ENCODE measurements at regions not wholly inside any gene's neighbourhood (a gene's known extent, or its start where the extent isn't known, plus 50 kb on each side); places are given as distances from the start of the nearest gene placed in this dataset.

DNA sequence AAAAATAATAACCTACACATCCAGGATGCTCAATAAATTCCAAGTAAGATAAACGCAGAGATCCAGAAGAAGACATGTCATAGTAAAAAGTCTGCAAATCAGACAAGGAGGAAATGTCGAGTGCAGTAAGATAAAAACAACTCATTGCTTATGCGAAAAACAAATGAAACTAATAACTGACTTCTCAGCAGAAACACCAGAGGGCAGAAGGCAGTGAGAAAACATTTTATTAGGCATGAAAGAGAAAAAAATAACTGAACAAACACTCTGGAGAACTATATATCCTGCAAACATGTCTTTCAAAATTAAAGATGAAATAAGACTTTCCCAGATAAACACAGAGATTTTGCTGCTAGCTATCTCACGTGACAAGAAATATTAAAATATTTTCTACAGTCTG is 201.3 kb upstream of the CTSO start:
- Histone ChIP-seq H3K4me2 (no peak overlapping the region), H3K79me2 (replicated peaks; ENCODE audit: insufficient read depth) (no peaks in the 10 kb centered on the region), H3K4me3 (no peak overlapping the region), H2AFZ (no peak overlapping the region), H3K4me1 (ENCODE audit: insufficient read depth) (no peaks in the 10 kb centered on the region), H3F3A (replicated peaks; ENCODE audit: low read depth) (no peaks in the 10 kb centered on the region), H3K9me2 (ENCODE audit: insufficient read depth) (peaks cover 5% of the 10 kb centered on the region; the same call in 1 of the 2 replicates), H3K27me3 (ENCODE audit: insufficient read depth) (no peaks in the 10 kb centered on the region), H3K36me3 (ENCODE audit: insufficient read depth) (no peaks in the 10 kb centered on the region), H4K20me1 (replicated peaks; ENCODE audit: insufficient read depth) (no peaks in the 10 kb centered on the region), H3K27ac (ENCODE audit: low read depth) (no peak overlapping the region)
- Mint-ChIP-seq H3K36me3 (ENCODE audit: low read depth) (no peaks in the 10 kb centered on the region), H3K4me3 (no peak overlapping the region), H3K9me3 (no peaks in the 10 kb centered on the region), H3K27ac (no peak overlapping the region), H3K27me3 (ENCODE audit: insufficient read depth, low read depth, poor library complexity) (no peaks in the 10 kb centered on the region), H3K4me1 (0 out of 3 replicates have a peak, but pooled peaks cover 3% of the 10 kb centered on the region)
- TF ChIP-seq EZH2 (IDR thresholded peaks at IDR 0.05; ENCODE audit: low read depth, unreplicated experiment) (no peak), STAT1 (IDR thresholded peaks at IDR 0.05; ENCODE audit: unreplicated experiment) (no peak), CREB1 (CRISPR knock-in tag; IDR thresholded peaks at IDR 0.05; ENCODE audit: low read depth) (no peak), NANOG (IDR thresholded peaks at IDR 0.05; ENCODE audit: borderline replicate concordance) (no peak), JUNB (IDR thresholded peaks at IDR 0.05; ENCODE audit: unreplicated experiment) (no peak), ZNF114 (CRISPR knock-in tag; IDR thresholded peaks at IDR 0.05) (no peak)
- TF ChIP-seq, protein P1, sequence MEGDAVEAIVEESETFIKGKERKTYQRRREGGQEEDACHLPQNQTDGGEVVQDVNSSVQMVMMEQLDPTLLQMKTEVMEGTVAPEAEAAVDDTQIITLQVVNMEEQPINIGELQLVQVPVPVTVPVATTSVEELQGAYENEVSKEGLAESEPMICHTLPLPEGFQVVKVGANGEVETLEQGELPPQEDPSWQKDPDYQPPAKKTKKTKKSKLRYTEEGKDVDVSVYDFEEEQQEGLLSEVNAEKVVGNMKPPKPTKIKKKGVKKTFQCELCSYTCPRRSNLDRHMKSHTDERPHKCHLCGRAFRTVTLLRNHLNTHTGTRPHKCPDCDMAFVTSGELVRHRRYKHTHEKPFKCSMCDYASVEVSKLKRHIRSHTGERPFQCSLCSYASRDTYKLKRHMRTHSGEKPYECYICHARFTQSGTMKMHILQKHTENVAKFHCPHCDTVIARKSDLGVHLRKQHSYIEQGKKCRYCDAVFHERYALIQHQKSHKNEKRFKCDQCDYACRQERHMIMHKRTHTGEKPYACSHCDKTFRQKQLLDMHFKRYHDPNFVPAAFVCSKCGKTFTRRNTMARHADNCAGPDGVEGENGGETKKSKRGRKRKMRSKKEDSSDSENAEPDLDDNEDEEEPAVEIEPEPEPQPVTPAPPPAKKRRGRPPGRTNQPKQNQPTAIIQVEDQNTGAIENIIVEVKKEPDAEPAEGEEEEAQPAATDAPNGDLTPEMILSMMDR (conservative IDR thresholded peaks at IDR 0.05; ENCODE audit: low read depth in 2 of 2) = peak in 1 of 2 experiments; percentile 20; a peak in 1 of 4 replicates
- no peak for DNase-seq (ENCODE audit: low spot score)
- no peak for ATAC-seq

DNA sequence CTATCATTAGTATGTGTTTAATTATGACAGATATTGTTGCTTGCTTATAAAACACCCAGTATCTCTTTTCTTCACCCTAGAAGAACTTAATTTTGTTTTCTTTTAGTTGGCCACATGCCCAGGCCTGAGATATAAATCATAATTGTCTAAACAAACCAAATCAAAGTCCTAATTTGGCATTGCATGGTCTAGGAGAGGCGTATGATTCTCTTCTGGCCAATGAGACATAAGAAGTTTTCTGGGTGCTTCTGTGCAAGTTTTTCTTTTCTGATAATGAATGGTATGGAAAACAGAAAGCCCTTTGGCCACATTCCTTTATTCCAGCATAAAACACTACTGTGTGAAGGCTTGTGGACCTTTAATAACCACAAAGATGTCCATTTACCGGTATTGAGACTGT is 192.9 kb upstream of the CTSO start:
- Histone ChIP-seq H3K79me2 (replicated peaks; ENCODE audit: insufficient read depth) (no peaks in the 10 kb centered on the region), H3F3A (replicated peaks; ENCODE audit: low read depth) (no peaks in the 10 kb centered on the region), H3K4me1 (ENCODE audit: insufficient read depth) (no peaks in the 10 kb centered on the region), H3K27ac (ENCODE audit: low read depth) (no peak overlapping the region), H3K4me2 (no peak overlapping the region), H3K4me3 (no peak overlapping the region), H2AFZ (no peak overlapping the region), H4K20me1 (replicated peaks; ENCODE audit: insufficient read depth) (no peaks in the 10 kb centered on the region), H3K36me3 (ENCODE audit: insufficient read depth) (no peaks in the 10 kb centered on the region), H3K27me3 (ENCODE audit: insufficient read depth) (no peaks in the 10 kb centered on the region), H3K9me2 (ENCODE audit: insufficient read depth) (peaks cover 5% of the 10 kb centered on the region; the same call in 1 of the 2 replicates)
- no peaks in the 10 kb centered on the region for H3K27me3 Mint-ChIP-seq (ENCODE audit: insufficient read depth, low read depth, poor library complexity)
- ATAC-seq (no peak), DNase-seq (ENCODE audit: low spot score) (no peak)
- no peaks in the 10 kb centered on the region for H3K36me3 Mint-ChIP-seq (ENCODE audit: low read depth)
- no peak overlapping the region for H3K4me3 Mint-ChIP-seq
- H3K4me1 Mint-ChIP-seq = no peaks in the 10 kb centered on the region
- no peak overlapping the region for H3K27ac Mint-ChIP-seq
- TF ChIP-seq STAT1 (IDR thresholded peaks at IDR 0.05; ENCODE audit: unreplicated experiment) (no peak), EZH2phosphoT487 (IDR thresholded peaks at IDR 0.05; ENCODE audit: unreplicated experiment) (no peak), NANOG (IDR thresholded peaks at IDR 0.05; ENCODE audit: borderline replicate concordance) (no peak)
- TF ChIP-seq, protein P2, sequence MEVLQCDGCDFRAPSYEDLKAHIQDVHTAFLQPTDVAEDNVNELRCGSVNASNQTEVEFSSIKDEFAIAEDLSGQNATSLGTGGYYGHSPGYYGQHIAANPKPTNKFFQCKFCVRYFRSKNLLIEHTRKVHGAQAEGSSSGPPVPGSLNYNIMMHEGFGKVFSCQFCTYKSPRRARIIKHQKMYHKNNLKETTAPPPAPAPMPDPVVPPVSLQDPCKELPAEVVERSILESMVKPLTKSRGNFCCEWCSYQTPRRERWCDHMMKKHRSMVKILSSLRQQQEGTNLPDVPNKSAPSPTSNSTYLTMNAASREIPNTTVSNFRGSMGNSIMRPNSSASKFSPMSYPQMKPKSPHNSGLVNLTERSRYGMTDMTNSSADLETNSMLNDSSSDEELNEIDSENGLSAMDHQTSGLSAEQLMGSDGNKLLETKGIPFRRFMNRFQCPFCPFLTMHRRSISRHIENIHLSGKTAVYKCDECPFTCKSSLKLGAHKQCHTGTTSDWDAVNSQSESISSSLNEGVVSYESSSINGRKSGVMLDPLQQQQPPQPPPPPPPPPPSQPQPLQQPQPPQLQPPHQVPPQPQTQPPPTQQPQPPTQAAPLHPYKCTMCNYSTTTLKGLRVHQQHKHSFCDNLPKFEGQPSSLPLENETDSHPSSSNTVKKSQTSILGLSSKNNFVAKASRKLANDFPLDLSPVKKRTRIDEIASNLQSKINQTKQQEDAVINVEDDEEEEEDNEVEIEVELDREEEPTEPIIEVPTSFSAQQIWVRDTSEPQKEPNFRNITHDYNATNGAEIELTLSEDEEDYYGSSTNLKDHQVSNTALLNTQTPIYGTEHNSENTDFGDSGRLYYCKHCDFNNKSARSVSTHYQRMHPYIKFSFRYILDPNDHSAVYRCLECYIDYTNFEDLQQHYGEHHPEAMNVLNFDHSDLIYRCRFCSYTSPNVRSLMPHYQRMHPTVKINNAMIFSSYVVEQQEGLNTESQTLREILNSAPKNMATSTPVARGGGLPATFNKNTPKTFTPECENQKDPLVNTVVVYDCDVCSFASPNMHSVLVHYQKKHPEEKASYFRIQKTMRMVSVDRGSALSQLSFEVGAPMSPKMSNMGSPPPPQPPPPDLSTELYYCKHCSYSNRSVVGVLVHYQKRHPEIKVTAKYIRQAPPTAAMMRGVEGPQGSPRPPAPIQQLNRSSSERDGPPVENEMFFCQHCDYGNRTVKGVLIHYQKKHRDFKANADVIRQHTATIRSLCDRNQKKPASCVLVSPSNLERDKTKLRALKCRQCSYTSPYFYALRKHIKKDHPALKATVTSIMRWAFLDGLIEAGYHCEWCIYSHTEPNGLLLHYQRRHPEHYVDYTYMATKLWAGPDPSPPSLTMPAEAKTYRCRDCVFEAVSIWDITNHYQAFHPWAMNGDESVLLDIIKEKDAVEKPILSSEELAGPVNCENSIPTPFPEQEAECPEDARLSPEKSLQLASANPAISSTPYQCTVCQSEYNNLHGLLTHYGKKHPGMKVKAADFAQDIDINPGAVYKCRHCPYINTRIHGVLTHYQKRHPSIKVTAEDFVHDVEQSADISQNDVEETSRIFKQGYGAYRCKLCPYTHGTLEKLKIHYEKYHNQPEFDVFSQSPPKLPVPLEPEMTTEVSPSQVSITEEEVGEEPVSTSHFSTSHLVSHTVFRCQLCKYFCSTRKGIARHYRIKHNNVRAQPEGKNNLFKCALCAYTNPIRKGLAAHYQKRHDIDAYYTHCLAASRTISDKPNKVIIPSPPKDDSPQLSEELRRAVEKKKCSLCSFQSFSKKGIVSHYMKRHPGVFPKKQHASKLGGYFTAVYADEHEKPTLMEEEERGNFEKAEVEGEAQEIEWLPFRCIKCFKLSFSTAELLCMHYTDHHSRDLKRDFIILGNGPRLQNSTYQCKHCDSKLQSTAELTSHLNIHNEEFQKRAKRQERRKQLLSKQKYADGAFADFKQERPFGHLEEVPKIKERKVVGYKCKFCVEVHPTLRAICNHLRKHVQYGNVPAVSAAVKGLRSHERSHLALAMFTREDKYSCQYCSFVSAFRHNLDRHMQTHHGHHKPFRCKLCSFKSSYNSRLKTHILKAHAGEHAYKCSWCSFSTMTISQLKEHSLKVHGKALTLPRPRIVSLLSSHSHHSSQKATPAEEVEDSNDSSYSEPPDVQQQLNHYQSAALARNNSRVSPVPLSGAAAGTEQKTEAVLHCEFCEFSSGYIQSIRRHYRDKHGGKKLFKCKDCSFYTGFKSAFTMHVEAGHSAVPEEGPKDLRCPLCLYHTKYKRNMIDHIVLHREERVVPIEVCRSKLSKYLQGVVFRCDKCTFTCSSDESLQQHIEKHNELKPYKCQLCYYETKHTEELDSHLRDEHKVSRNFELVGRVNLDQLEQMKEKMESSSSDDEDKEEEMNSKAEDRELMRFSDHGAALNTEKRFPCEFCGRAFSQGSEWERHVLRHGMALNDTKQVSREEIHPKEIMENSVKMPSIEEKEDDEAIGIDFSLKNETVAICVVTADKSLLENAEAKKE (CRISPR knock-in tag; IDR thresholded peaks at IDR 0.05) = no peak
- TF ChIP-seq, protein P3, sequence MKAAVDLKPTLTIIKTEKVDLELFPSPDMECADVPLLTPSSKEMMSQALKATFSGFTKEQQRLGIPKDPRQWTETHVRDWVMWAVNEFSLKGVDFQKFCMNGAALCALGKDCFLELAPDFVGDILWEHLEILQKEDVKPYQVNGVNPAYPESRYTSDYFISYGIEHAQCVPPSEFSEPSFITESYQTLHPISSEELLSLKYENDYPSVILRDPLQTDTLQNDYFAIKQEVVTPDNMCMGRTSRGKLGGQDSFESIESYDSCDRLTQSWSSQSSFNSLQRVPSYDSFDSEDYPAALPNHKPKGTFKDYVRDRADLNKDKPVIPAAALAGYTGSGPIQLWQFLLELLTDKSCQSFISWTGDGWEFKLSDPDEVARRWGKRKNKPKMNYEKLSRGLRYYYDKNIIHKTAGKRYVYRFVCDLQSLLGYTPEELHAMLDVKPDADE (IDR thresholded peaks at IDR 0.05) = no peak
- TF ChIP-seq, protein P1 (conservative IDR thresholded peaks at IDR 0.05; ENCODE audit: low read depth in 2 of 2) = no peak
- H3K9me3 Mint-ChIP-seq = no peaks in the 10 kb centered on the region

Measured in GM23338 (cell line).